ENCODE measurements at regions not wholly inside any gene's neighbourhood (a gene's known extent, or its start where the extent isn't known, plus 50 kb on each side); places are given as distances from the start of the nearest gene placed in this dataset.

DNA sequence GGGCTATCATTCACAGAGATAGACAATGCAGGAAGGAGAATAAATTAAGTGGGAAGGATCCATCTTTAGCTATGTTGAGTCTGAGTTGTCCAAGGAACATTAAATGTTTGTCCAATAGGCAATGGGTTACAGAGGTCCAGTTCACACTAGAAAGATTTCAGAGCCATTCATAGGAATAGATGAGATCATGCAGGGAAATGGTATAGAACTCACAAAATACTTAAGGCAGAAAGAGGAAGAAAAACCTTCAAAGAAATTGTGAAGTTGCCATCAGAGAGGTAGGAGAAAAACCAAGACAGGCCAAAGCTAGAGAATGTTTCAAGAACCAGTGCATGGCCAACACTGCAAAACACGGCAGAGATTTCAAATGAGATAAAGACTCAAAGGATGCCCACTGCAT is 94.1 kb downstream of the PHLDA1 start:
- Histone ChIP-seq H3K4me2 (ENCODE audit: low read depth, low read length) (no peak overlapping the region), H3K79me2 (ENCODE audit: insufficient read depth, low read length) (no peaks in the 10 kb centered on the region), H3K4me1 (ENCODE audit: insufficient read depth, low read length) (peaks cover 61% of the 10 kb centered on the region), H2AFZ (ENCODE audit: low read length) (no peak overlapping the region), H3K36me3 (replicated peaks in 1 of 2; ENCODE audit: control insufficient read depth in 1 of 2, insufficient read depth in 2 of 2, low read length in 2 of 2) (no peaks in the 10 kb centered on the region), H3K9ac (ENCODE audit: insufficient read depth, low read depth, low read length) (no peak overlapping the region), H3K9me3 (ENCODE audit: low read length) (no peaks in the 10 kb centered on the region), H3K27me3 (ENCODE audit: control insufficient read depth in 1 of 2, insufficient read depth in 2 of 2, low read length in 2 of 2) (no peaks in the 10 kb centered on the region), H3K27ac (ENCODE audit: extremely low read length, insufficient read depth, low read length) (no peak overlapping the region), H3K4me3 (replicated peaks in 1 of 3; ENCODE audit: insufficient read depth in 1 of 3, low read depth in 2 of 3, low read length in 3 of 3) (no peak overlapping the region), H4K20me1 (ENCODE audit: insufficient read depth, low read length) (no peaks in the 10 kb centered on the region)
- intact Hi-C loops (cut with micrococcal nuclease; ENCODE audit: unreplicated experiment): loop anchor here (5.0 to 10.0 kb wide), 3 partner anchors 35 to 413 kb away; no protein-coding TSS in a partner anchor
- TF ChIP-seq TCF12 (IDR thresholded peaks at IDR 0.05) (no peak), TCF12 (CRISPR knock-in tag; IDR thresholded peaks at IDR 0.05) (no peak), ZNF530 (CRISPR knock-in tag; IDR thresholded peaks at IDR 0.05; ENCODE audit: low read depth) (no peak), ZBTB49 (CRISPR knock-in tag; IDR thresholded peaks at IDR 0.05; ENCODE audit: borderline replicate concordance) (no peak), TEAD2 (CRISPR knock-in tag; IDR thresholded peaks at IDR 0.05) (no peak), TMF1 (CRISPR knock-in tag; IDR thresholded peaks at IDR 0.05; ENCODE audit: low read depth) (no peak)
- ChIA-PET POLR2A (interaction anchor here (1.2 kb wide), 1 partner anchor 95 kb away, joined by 3 read pairs; no protein-coding TSS in a partner anchor), CTCF (ENCODE audit: low intra/inter-chr PET ratio, low total read pairs) (no interaction called here)
- BruUV-seq (replicated peaks): no TSS peak
- WGBS (ENCODE audit: low lambda C conversion rate): 92% methylated on average over 1 of the region's 1 CpG
- no peak for FAIRE-seq
- no peak for DNase-seq (ENCODE audit: low spot score)
- ATAC-seq: no peak
- in situ Hi-C loops (cut with HindIII; ENCODE audit: extremely low pct_ligation_motif_present, low pct_unique_long_range_greater_than_20kb): no loop called here
